Kidney epithelial cell (primary cell): ENCODE measurements at regions not wholly inside any gene's neighbourhood (a gene's known extent, or its start where the extent isn't known, plus 50 kb on each side); places are given as distances from the start of the nearest gene placed in this dataset.

ENCODE experiments used
- DNase-seq: peaks from one replicate; pipeline ENCODE4 v3.0.0-alpha.2; 2010; ENCODE audit warnings: low read depth
- H3K27me3 ChIP-seq: 2 replicates; pipeline ENCODE4 v1.6.0; 2011; ENCODE audit warnings: low read length; ENCODE audit not compliant: control insufficient read depth, insufficient read depth
- H3K36me3 ChIP-seq: 2 replicates; pipeline ENCODE4 v1.5.1; 2011; ENCODE audit warnings: low read length; ENCODE audit not compliant: control insufficient read depth, insufficient read depth
- H3K4me3 ChIP-seq: 2 replicates; pipeline ENCODE4 v1.5.1; 2011; ENCODE audit warnings: low read depth, mild to moderate bottlenecking, control low read depth, low read length
- CTCF ChIP-seq: IDR thresholded peaks from 2 replicates; pipeline ENCODE4 v1.5.1; 2011; ENCODE audit warnings: mild to moderate bottlenecking, moderate library complexity, low read length, control low read depth, inconsistent platforms; ENCODE audit not compliant: insufficient read depth, poor library complexity, severe bottlenecking

- Histone ChIP-seq H3K27me3 (no peaks in the 10 kb centered on the region), H3K36me3 (no peaks in the 10 kb centered on the region), H3K4me3 (no peak overlapping the region)
- no peak for DNase-seq
- TF ChIP-seq CTCF: no peak
Observed at GRCh38 chr16:54623636-54624035, 307.0 kb upstream of the IRX5 start.

GRCh38 chr16:54620197-54620596, 310.5 kb upstream of the IRX5 start:
- DNase-seq: no peak

GRCh38 chr16:54616610-54617009, 314.1 kb upstream of the IRX5 start:
- DNase-seq: no peak
- Histone ChIP-seq H3K27me3 (no peaks in the 10 kb centered on the region), H3K36me3 (no peaks in the 10 kb centered on the region), H3K4me3 (no peak overlapping the region)
- no peak for TF ChIP-seq CTCF

More at GRCh38 chr16:54620197-54620596, 310.5 kb upstream of the IRX5 start:
- Histone ChIP-seq H3K36me3 (no peaks in the 10 kb centered on the region), H3K4me3 (no peak overlapping the region), H3K27me3 (no peaks in the 10 kb centered on the region)
- no peak for TF ChIP-seq CTCF

GRCh38 chr16:54605536-54606066, 319.0 kb upstream of the IRX3 start:
- TF ChIP-seq CTCF: no peak
- no peak for DNase-seq

GRCh38 chr16:54602666-54603065, 316.1 kb upstream of the IRX3 start:
- H3K36me3 ChIP-seq: no peaks in the 10 kb centered on the region
- no peak for TF ChIP-seq CTCF
- H3K27me3 ChIP-seq: no peaks in the 10 kb centered on the region
- H3K4me3 ChIP-seq: no peak overlapping the region
- DNase-seq: no peak

More at GRCh38 chr16:54605536-54606066, 319.0 kb upstream of the IRX3 start:
- Histone ChIP-seq H3K27me3 (no peaks in the 10 kb centered on the region), H3K36me3 (no peaks in the 10 kb centered on the region), H3K4me3 (no peak overlapping the region)

GRCh38 chr16:54597222-54597621, 310.6 kb upstream of the IRX3 start:
- TF ChIP-seq CTCF: no peak
- Histone ChIP-seq H3K4me3 (no peak overlapping the region), H3K36me3 (no peaks in the 10 kb centered on the region), H3K27me3 (peaks cover 14% of the 10 kb centered on the region)
- no peak for DNase-seq
